Mesenchymal stem cell (in vitro differentiated cells and primary cell): ENCODE measurements at regions not wholly inside any gene's neighbourhood (a gene's known extent, or its start where the extent isn't known, plus 50 kb on each side); places are given as distances from the start of the nearest gene placed in this dataset.
A peak's percentile ranks its signal among the peaks of the same experiment; 100 is the strongest.

Source experiments
- DNase-seq: peaks from one replicate; pipeline ENCODE4 v3.0.0-alpha.2; 2013
- H2AFZ ChIP-seq: one replicate; pipeline ENCODE4 v1.6.1; 2013; ENCODE audit warnings: low read depth, mild to moderate bottlenecking, control low read depth, inconsistent platforms, low read length, moderate library complexity
- H2AK5ac ChIP-seq: 2 replicates; pipeline ENCODE4 v1.6.1; 2013; ENCODE audit warnings: low read length, moderate library complexity, mild to moderate bottlenecking, inconsistent platforms; ENCODE audit not compliant: severe bottlenecking
- H2BK120ac ChIP-seq: one replicate; pipeline ENCODE4 v1.6.1; 2013; ENCODE audit warnings: low read depth, mild to moderate bottlenecking, inconsistent platforms, low read length, moderate library complexity
- H2BK12ac ChIP-seq, 2 experiments: one replicate each; pipeline ENCODE4 v1.6.1; 2013; ENCODE audit warnings: inconsistent platforms in 2 of 2, low read length in 2 of 2, mild to moderate bottlenecking in 2 of 2, moderate library complexity in 2 of 2, control low read depth in 1 of 2
- H2BK15ac ChIP-seq: one replicate; pipeline ENCODE4 v1.6.1; 2013; ENCODE audit warnings: mild to moderate bottlenecking, low read depth, inconsistent platforms; ENCODE audit not compliant: poor library complexity, severe bottlenecking
- H2BK5ac ChIP-seq: 2 replicates; pipeline ENCODE4 v1.6.1; 2013; ENCODE audit warnings: low read depth, mild to moderate bottlenecking, low read length, control low read depth, inconsistent platforms; ENCODE audit not compliant: poor library complexity, severe bottlenecking
- H3K14ac ChIP-seq, 2 experiments: one replicate each; pipeline ENCODE4 v1.6.1; 2013; ENCODE audit warnings: inconsistent platforms in 2 of 2, low read length in 2 of 2, control low read depth in 1 of 2, mild to moderate bottlenecking in 1 of 2, moderate library complexity in 1 of 2
- H3K18ac ChIP-seq, 2 experiments: one replicate each; pipeline ENCODE4 v1.6.1; 2013; ENCODE audit warnings: inconsistent platforms in 2 of 2, low read length in 2 of 2, control low read depth in 1 of 2, low read depth in 1 of 2, mild to moderate bottlenecking in 1 of 2
- H3K23ac ChIP-seq, 2 experiments: one replicate each; pipeline ENCODE4 v1.6.1; 2013; ENCODE audit warnings: inconsistent platforms in 2 of 2, low read length in 2 of 2, mild to moderate bottlenecking in 2 of 2, moderate library complexity in 2 of 2, control low read depth in 1 of 2
- H3K27ac ChIP-seq: 2 replicates; pipeline ENCODE4 v1.5.1; 2013; ENCODE audit warnings: mild to moderate bottlenecking, moderate library complexity, low read length, control low read depth, inconsistent platforms; ENCODE audit not compliant: poor library complexity, severe bottlenecking
- H3K27me3 ChIP-seq, 2 experiments: 2 replicates each; pipeline versions ENCODE4 v1.6.1 to v1.7.0; 2013; ENCODE audit warnings: low read length in 2 of 2, mild to moderate bottlenecking in 2 of 2, moderate library complexity in 2 of 2, control low read depth in 1 of 2, inconsistent platforms in 1 of 2; ENCODE audit not compliant: control insufficient read depth in 1 of 2, insufficient read depth in 1 of 2
- H3K36me3 ChIP-seq, 2 experiments: 2 replicates each; pipeline versions ENCODE4 v1.6.1 to v1.7.0; 2013; ENCODE audit warnings: low read length in 2 of 2, control low read depth in 1 of 2, inconsistent platforms in 1 of 2, low read depth in 1 of 2, mild to moderate bottlenecking in 1 of 2; ENCODE audit not compliant: insufficient read depth in 2 of 2, control insufficient read depth in 1 of 2
- H3K4ac ChIP-seq, 2 experiments: one replicate each; pipeline ENCODE4 v1.6.1; 2013; ENCODE audit warnings: inconsistent platforms in 2 of 2, low read length in 2 of 2, mild to moderate bottlenecking in 2 of 2, moderate library complexity in 2 of 2, control low read depth in 1 of 2, low read depth in 1 of 2
- H3K4me1 ChIP-seq: 2 replicates; pipeline ENCODE4 v1.6.1; 2013; ENCODE audit warnings: low read depth, low read length, control low read depth; ENCODE audit not compliant: control insufficient read depth, insufficient read depth
- H3K4me2 ChIP-seq: 2 replicates; pipeline ENCODE4 v1.6.1; 2013; ENCODE audit warnings: low read length, mild to moderate bottlenecking, inconsistent platforms; ENCODE audit not compliant: poor library complexity, severe bottlenecking
- H3K4me3 ChIP-seq, 2 experiments: 2 replicates each; pipeline versions ENCODE4 v1.5.1 to v1.7.0; 2013; ENCODE audit warnings: low read length in 2 of 2, mild to moderate bottlenecking in 2 of 2, control low read depth in 1 of 2, low read depth in 1 of 2; ENCODE audit not compliant: insufficient read depth in 1 of 2
- H3K79me1 ChIP-seq: replicated peaks from 2 replicates; pipeline ENCODE4 v1.6.1; 2013; ENCODE audit warnings: mild to moderate bottlenecking, control low read depth, low read length, inconsistent platforms; ENCODE audit not compliant: poor library complexity, severe bottlenecking
- H3K9ac ChIP-seq: 2 replicates; pipeline ENCODE4 v1.7.0; 2013; ENCODE audit warnings: mild to moderate bottlenecking, low read length, moderate library complexity
- H3K9me3 ChIP-seq: 2 replicates; pipeline ENCODE4 v1.7.0; 2013; ENCODE audit warnings: mild to moderate bottlenecking, low read length; ENCODE audit not compliant: control insufficient read depth
- H4K8ac ChIP-seq: one replicate; pipeline ENCODE4 v1.6.1; 2013; ENCODE audit warnings: inconsistent platforms, mild to moderate bottlenecking, low read length, moderate library complexity
- H4K91ac ChIP-seq: one replicate; pipeline ENCODE4 v1.6.1; 2013; ENCODE audit warnings: mild to moderate bottlenecking, low read length, inconsistent platforms
- WGBS: methylation state at CpG from one replicate; pipeline ENCODE4 v1.1.7; 2013; ENCODE audit warnings: mixed read lengths; 5-methylcytosine and 5-hydroxymethylcytosine counted together

DNA sequence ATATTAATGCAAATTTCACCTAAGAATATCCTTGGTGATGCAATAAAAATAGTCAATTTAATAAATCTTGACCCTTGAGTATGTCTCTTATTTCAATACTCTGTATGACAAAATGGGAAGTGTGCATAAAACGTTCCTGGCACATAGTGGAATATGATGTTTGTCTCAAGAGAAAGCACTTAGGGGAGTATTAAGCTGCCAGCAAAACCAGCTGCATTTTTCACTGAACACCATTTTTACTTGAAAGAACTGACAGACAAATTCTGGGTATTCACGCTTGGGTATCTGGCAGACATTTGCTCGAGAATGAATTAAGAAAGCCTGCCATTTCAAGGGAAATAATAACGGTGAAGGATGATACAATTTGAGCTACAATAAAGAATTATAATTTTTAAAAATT, 364.8 kb downstream of the SOX9 start:
- H3K23ac ChIP-seq, result no peak overlapping the region
- H2BK15ac ChIP-seq, result no peak overlapping the region
- no peak overlapping the region for H2AFZ ChIP-seq
- 90% methylated on average over 3 of the region's 4 CpGs for WGBS
- H3K27ac ChIP-seq, result no peak overlapping the region
- H3K18ac ChIP-seq, result no peak overlapping the region
- peaks cover 15% of the 10 kb centered on the region for H3K4me1 ChIP-seq
- no peak overlapping the region for H2BK12ac ChIP-seq
- H3K4ac ChIP-seq, result no peak overlapping the region
- no peak overlapping the region for H2BK5ac ChIP-seq
- H4K8ac ChIP-seq, result no peak overlapping the region
- H4K91ac ChIP-seq, result no peak overlapping the region
- no peaks in the 10 kb centered on the region for H3K9me3 ChIP-seq
- no peak overlapping the region for H3K4me3 ChIP-seq
- no peak overlapping the region for H2AK5ac ChIP-seq
- no peak overlapping the region for H2BK120ac ChIP-seq
- no peaks in the 10 kb centered on the region for H3K36me3 ChIP-seq
- H3K79me1 ChIP-seq, result peaks cover 27% of the 10 kb centered on the region
- peaks cover 0 to 3% of the 10 kb centered on the region in 2 experiments for H3K27me3 ChIP-seq
- H3K14ac ChIP-seq, result no peak overlapping the region
- H3K9ac ChIP-seq, result no peak overlapping the region
- no peak overlapping the region for H3K4me2 ChIP-seq
- DNase-seq, result no peak

DNA sequence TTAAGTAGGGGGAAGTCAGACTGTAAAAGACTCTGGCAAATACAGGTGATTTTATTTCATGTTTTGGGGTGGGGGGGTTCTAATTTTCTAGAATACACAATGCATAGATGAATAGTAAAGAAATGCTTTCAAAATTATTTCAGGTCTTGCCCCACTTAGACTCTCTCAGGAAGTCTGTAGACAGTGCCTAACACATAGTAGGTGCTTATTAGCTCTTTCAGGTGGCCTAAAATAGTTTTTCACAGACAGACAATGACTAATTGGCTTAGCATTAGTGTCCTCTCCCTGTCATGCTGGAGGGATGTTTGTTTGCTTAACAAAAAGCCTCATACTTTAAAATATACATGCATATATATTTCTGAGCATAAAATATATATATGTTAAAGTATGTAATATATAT, 366.0 kb downstream of the SOX9 start:
- H2BK15ac ChIP-seq, result no peak overlapping the region
- H3K23ac ChIP-seq, result no peak overlapping the region
- H3K27ac ChIP-seq, result no peak overlapping the region

DNA sequence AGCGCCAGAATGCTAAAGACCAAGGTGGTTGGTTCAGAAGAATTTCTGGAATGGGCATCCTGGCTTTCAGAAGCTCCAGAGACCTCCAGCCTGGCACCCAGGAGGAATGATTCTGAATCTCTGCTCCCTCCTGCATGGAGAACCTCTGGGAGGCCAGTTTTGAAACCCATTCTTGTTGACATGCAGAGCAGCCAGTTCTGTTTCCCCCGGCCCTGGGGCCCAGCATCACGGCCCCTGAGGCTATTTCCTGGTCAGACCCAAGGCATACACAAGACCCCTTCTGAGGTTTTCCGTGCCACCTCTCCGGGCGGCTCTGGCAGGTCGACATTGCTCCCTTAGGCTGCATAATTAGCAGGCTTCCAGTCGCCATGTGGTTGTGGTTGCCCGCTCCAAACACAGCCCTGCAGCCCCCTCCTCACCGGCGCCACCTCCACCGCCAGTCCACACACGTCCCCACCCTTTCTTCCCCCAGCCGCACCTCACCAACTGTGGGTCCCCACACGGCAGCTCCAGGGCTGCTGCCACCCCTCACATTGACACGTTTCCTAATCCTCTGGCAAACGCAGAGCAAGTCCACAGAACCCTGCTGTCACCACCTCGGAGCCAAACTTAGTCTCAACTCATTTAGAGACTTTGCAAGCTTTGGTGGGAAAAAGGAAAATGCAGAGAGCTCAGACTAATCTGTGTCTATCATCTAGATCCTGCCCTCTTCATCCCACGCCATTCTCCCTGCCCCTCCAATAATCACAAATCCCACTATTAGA, 367.1 kb downstream of the SOX9 start:
- H3K4me2 ChIP-seq, result no peak overlapping the region
- H2BK15ac ChIP-seq, result no peak overlapping the region
- no peak overlapping the region for H3K18ac ChIP-seq
- no peak overlapping the region for H3K4me3 ChIP-seq
- H3K14ac ChIP-seq, result peak overlapping the region in 1 of 2 experiments; percentile 11
- peak overlapping the region; percentile 16 for H4K91ac ChIP-seq
- H3K9me3 ChIP-seq, result no peaks in the 10 kb centered on the region
- H3K23ac ChIP-seq, result no peak overlapping the region
- H2BK12ac ChIP-seq, result no peak overlapping the region
- no peak overlapping the region for H2AFZ ChIP-seq
- no peak overlapping the region for H3K4ac ChIP-seq
- no peak overlapping the region for H2BK5ac ChIP-seq
- no peak overlapping the region for H4K8ac ChIP-seq
- DNase-seq, result no peak
- peaks cover 15% of the 10 kb centered on the region for H3K4me1 ChIP-seq
- peaks cover 0 to 5% of the 10 kb centered on the region in 2 experiments for H3K27me3 ChIP-seq
- H3K27ac ChIP-seq, result no peak overlapping the region
- H3K9ac ChIP-seq, result no peak overlapping the region
- no peaks in the 10 kb centered on the region for H3K36me3 ChIP-seq
- no peak overlapping the region for H2BK120ac ChIP-seq
- 89% methylated on average over 18 of the region's 19 CpGs for WGBS
- peaks cover 26% of the 10 kb centered on the region for H3K79me1 ChIP-seq
- H2AK5ac ChIP-seq, result no peak overlapping the region

More for the DNA sequence above, 366.0 kb downstream of the SOX9 start:
- no peaks in the 10 kb centered on the region for H3K9me3 ChIP-seq
- no peak overlapping the region for H3K4me2 ChIP-seq
- peaks cover 0 to 5% of the 10 kb centered on the region in 2 experiments for H3K27me3 ChIP-seq
- no peak overlapping the region for H3K18ac ChIP-seq
- no peak for DNase-seq
- H3K36me3 ChIP-seq, result no peaks in the 10 kb centered on the region
- no peak overlapping the region for H3K4ac ChIP-seq
- no peak overlapping the region for H4K8ac ChIP-seq
- no peak overlapping the region for H2BK5ac ChIP-seq
- no peak overlapping the region for H2BK12ac ChIP-seq
- peaks cover 30% of the 10 kb centered on the region for H3K79me1 ChIP-seq
- H3K9ac ChIP-seq, result no peak overlapping the region
- H2AK5ac ChIP-seq, result no peak overlapping the region
- no peak overlapping the region for H2AFZ ChIP-seq
- H3K4me3 ChIP-seq, result no peak overlapping the region
- H2BK120ac ChIP-seq, result no peak overlapping the region
- H4K91ac ChIP-seq, result no peak overlapping the region
- H3K14ac ChIP-seq, result no peak overlapping the region
- peaks cover 15% of the 10 kb centered on the region for H3K4me1 ChIP-seq

DNA sequence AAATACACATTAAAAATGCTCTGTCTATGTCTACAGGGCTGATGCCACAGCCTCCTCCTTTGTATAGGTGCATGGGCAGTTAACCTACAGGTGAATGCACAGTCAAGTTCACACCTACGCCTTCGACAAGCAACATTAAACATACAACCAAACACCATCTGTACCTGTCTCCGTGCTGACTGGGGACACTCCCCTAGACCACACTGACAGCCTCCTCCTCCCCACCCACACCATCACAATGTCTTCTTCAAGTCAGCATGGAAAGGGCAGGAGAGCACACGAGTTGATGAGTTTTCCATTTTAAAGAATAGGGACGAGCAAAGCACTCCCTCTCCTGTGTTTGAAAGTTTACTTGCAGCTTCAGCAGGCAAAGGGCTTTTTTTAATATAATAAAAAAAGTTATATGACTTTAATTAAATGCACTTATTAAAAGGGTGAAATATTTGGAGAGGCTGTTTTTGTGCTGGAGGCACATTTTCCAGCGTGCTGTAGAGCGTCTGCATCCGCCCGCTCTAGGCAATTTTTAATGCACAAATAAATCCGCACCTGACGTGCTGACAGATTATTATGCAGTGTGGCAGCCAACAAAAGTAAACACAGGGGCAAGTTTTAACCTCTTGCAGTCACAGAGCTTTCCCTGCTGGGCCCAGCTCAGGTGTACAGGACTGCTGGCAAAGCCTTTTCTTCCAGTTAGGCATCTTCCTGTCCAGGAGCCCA, 367.9 kb downstream of the SOX9 start:
- 85% methylated on average over 9 of the region's 11 CpGs for WGBS
- Histone ChIP-seq H2BK5ac (no peak overlapping the region), H3K36me3 (no peaks in the 10 kb centered on the region), H2BK12ac (no peak overlapping the region), H2BK120ac (no peak overlapping the region), H3K23ac (peak overlapping the region in 1 of 2 experiments; percentile 34), H2AFZ (no peak overlapping the region), H3K27me3 (peaks cover 0 to 5% of the 10 kb centered on the region in 2 experiments), H3K4ac (no peak overlapping the region), H3K4me2 (no peak overlapping the region), H2AK5ac (no peak overlapping the region), H3K9ac (no peak overlapping the region), H4K91ac (no peak overlapping the region), H3K18ac (no peak overlapping the region), H3K9me3 (no peaks in the 10 kb centered on the region), H3K79me1 (peaks cover 27% of the 10 kb centered on the region), H3K4me1 (peaks cover 17% of the 10 kb centered on the region), H2BK15ac (no peak overlapping the region), H4K8ac (no peak overlapping the region), H3K4me3 (no peak overlapping the region), H3K27ac (no peak overlapping the region), H3K14ac (peak overlapping the region in 1 of 2 experiments; percentile 64)
- no peak for DNase-seq
